CD14-positive monocyte (primary cell): ENCODE measurements at regions not wholly inside any gene's neighbourhood (a gene's known extent, or its start where the extent isn't known, plus 50 kb on each side); places are given as distances from the start of the nearest gene placed in this dataset.

Experiments used
- DNase-seq, 3 donors: peaks; one replicate each; pipeline ENCODE4 v3.0.0-alpha.2; 2011 to 2022
- H2AFZ ChIP-seq: 2 replicates; pipeline ENCODE4 v1.6.0; 2012; ENCODE audit warnings: mild to moderate bottlenecking, low read depth, low read length, inconsistent platforms; ENCODE audit not compliant: insufficient read depth, poor library complexity, severe bottlenecking
- H3K27ac ChIP-seq, 2 donors: 1 replicate in 1 of 2; 2 replicates in 1 of 2; pipeline ENCODE4 v1.5.1; 2012 to 2013; ENCODE audit warnings: low read length in 2 of 2, control low read depth in 1 of 2, inconsistent platforms in 1 of 2, low read depth in 1 of 2, mild to moderate bottlenecking in 1 of 2
- H3K27me3 ChIP-seq, 2 donors: one replicate each; pipeline versions ENCODE4 v1.6.0 to v1.6.1; 2011 to 2013; ENCODE audit warnings: low read length in 2 of 2; ENCODE audit not compliant: control insufficient read depth in 2 of 2, insufficient read depth in 2 of 2
- H3K36me3 ChIP-seq, 2 donors: replicated peaks in 1 of 2; 1 replicate in 1 of 2; 2 replicates in 1 of 2; pipeline versions ENCODE4 v1.5.1 to v1.6.1; 2012 to 2013; ENCODE audit warnings: low read length in 2 of 2, control low read depth in 1 of 2, inconsistent platforms in 1 of 2, mild to moderate bottlenecking in 1 of 2; ENCODE audit not compliant: insufficient read depth in 2 of 2, control insufficient read depth in 1 of 2
- H3K4me1 ChIP-seq, 2 donors: 1 replicate in 1 of 2; 2 replicates in 1 of 2; pipeline versions ENCODE4 v1.5.1 to v1.6.1; 2012 to 2013; ENCODE audit warnings: low read length in 2 of 2, control low read depth in 1 of 2, inconsistent platforms in 1 of 2, mild to moderate bottlenecking in 1 of 2, moderate library complexity in 1 of 2; ENCODE audit not compliant: insufficient read depth in 2 of 2, control insufficient read depth in 1 of 2
- H3K4me2 ChIP-seq: replicated peaks from 2 replicates; pipeline ENCODE3; 2012; ENCODE audit warnings: low read length, moderate library complexity, mild to moderate bottlenecking; ENCODE audit not compliant: poor library complexity, severe bottlenecking; ENCODE audit errors: extremely low read depth
- H3K4me3 ChIP-seq, 3 experiments: fragments of 200-600 bp in 1 of 3; sonication (generic) in 1 of 3; replicated peaks in 1 of 3; 1 replicate in 2 of 3; 2 replicates in 1 of 3; pipeline ENCODE4 v1.5.1; 2011 to 2013; ENCODE audit warnings: low read length in 3 of 3, mild to moderate bottlenecking in 3 of 3, control low read depth in 2 of 3, low read depth in 2 of 3, inconsistent platforms in 1 of 3, moderate library complexity in 1 of 3
- H3K79me2 ChIP-seq: 2 replicates; pipeline ENCODE4 v1.6.0; 2012; ENCODE audit warnings: mild to moderate bottlenecking, control low read depth, inconsistent platforms, low read length, moderate library complexity; ENCODE audit not compliant: insufficient read depth
- H3K9ac ChIP-seq: 2 replicates; pipeline ENCODE4 v1.6.0; 2017; ENCODE audit warnings: low read length, mild to moderate bottlenecking; ENCODE audit not compliant: insufficient read depth, poor library complexity, severe bottlenecking
- H3K9me3 ChIP-seq, 2 donors: replicated peaks in 1 of 2; 1 replicate in 1 of 2; 2 replicates in 1 of 2; pipeline versions ENCODE4 v1.5.1 to v1.6.1; 2012 to 2013; ENCODE audit warnings: low read length in 2 of 2, control low read depth in 1 of 2; ENCODE audit not compliant: control insufficient read depth in 1 of 2, insufficient read depth in 1 of 2
- H4K20me1 ChIP-seq: 2 replicates; pipeline ENCODE4 v1.6.0; 2012; ENCODE audit warnings: mild to moderate bottlenecking, low read length, control low read depth, moderate library complexity; ENCODE audit not compliant: insufficient read depth
- H3K27ac Mint-ChIP-seq, 7 donors: one replicate each; pipeline ENCODE4 v1.8.0; 2020; ENCODE audit warnings: mild to moderate bottlenecking in 7 of 7, mixed read lengths in 7 of 7, moderate library complexity in 6 of 7, inconsistent platforms in 2 of 7
- H3K27me3 Mint-ChIP-seq, 3 donors: one replicate each; pipeline ENCODE4 v1.8.0; 2021 to 2022; ENCODE audit warnings: low read depth in 3 of 3, mild to moderate bottlenecking in 3 of 3, mixed read lengths in 3 of 3, moderate library complexity in 3 of 3, inconsistent platforms in 1 of 3
- H3K36me3 Mint-ChIP-seq, 2 donors: one replicate each; pipeline ENCODE4 v1.8.0; 2020; ENCODE audit warnings: mixed read lengths in 2 of 2, inconsistent platforms in 1 of 2, mild to moderate bottlenecking in 1 of 2
- H3K4me1 Mint-ChIP-seq: one replicate; pipeline ENCODE4 v1.8.0; 2020; ENCODE audit warnings: mild to moderate bottlenecking, mixed read lengths
- H3K4me3 Mint-ChIP-seq, 2 donors: one replicate each; pipeline ENCODE4 v1.8.0; 2020; ENCODE audit warnings: mild to moderate bottlenecking in 2 of 2, mixed read lengths in 2 of 2, moderate library complexity in 1 of 2
- H3K9me3 Mint-ChIP-seq, 7 donors: one replicate each; pipeline ENCODE4 v1.8.0; 2020 to 2022; ENCODE audit warnings: mixed read lengths in 7 of 7, mild to moderate bottlenecking in 6 of 7, moderate library complexity in 6 of 7, inconsistent platforms in 2 of 7
- CTCF ChIP-seq: fragments of 200-600 bp; IDR thresholded peaks from one replicate; pipeline ENCODE4 v1.8.0; 2022; ENCODE audit warnings: antibody characterized with exemption, mild to moderate bottlenecking
- WGBS: methylation state at CpG from one replicate; pipeline ENCODE4 v1.1.5; 2013; ENCODE audit warnings: missing lambda C conversion rate; ENCODE audit not compliant: insufficient coverage; 5-methylcytosine and 5-hydroxymethylcytosine counted together
- intact Hi-C, 2 donors: fragments of 100-400 bp; cut with micrococcal nuclease; formaldehyde crosslinking; loops; one replicate each; pipeline versions ENCODE4 v1.15.0 to v1.15.1; 2023

- H3K4me1 Mint-ChIP-seq, result peaks cover 13% of the 10 kb centered on the region
Measured at GRCh38 chr9:16333691-16334090, 536.8 kb downstream of the BNC2 start.

DNA sequence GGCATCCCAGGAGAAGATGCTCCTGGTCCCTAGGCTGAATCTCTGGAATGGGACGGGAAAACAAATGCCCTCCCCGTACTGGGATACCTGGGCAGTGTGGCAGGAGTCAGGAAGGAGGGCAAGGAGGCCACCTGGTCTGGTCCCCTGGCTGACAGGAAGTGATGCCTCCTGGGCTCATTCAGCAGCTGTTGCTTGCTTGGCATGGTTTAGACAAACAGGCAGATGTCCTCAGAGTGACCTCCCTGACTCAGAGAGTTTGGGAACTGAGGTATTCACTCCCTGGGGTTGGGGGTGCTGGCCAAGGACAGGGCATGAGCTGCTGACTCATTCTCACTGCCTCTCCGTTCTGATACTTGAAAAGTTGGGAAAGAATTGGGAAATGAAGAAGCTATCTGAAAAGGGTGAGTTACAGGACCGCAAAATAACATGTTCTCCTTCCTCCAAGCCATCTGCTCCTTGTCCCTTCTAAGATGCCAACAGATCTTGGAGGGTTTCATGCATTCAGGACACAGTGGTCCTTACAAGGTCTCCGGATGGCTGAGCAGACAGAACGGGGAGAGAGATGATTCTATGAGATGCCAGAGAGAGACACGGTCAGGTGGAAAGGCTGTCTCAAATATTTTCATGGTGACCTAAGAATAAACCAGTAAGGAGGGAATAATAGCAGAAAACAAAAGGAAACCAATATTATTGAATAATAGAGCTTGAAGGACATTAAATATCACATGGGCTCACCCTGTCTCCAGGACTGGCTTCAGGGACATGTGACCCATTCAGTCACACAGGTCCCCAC is 534.5 kb downstream of the BNC2 start:
- Histone ChIP-seq H3K9ac (no peak overlapping the region), H2AFZ (no peak overlapping the region), H3K9me3 (no peaks in the 10 kb centered on the region), H3K36me3 (no peaks in the 10 kb centered on the region), H3K27me3 (no peaks in the 10 kb centered on the region), H3K4me3 (no peak overlapping the region), H4K20me1 (no peaks in the 10 kb centered on the region), H3K27ac (peak overlapping the region in 1 of 2 donors; percentile 7), H3K4me2 (no peak overlapping the region), H3K4me1 (peaks cover 0 to 14% of the 10 kb centered on the region in 2 donors), H3K79me2 (no peaks in the 10 kb centered on the region)
- WGBS, result 84% methylated on average over 5 of the region's 7 CpGs
- H3K4me3 Mint-ChIP-seq, result no peak overlapping the region
- H3K27ac Mint-ChIP-seq, result peak overlapping the region; percentile 16 to 88 (median 79)
- TF ChIP-seq CTCF, result no peak
- intact Hi-C loops, result loop anchor here in 1 of 2 donors (5.0 kb wide), 1 partner anchor 76 kb away; no protein-coding TSS in a partner anchor
- DNase-seq, result peak; percentile 38 to 92 (median 43)
- peaks cover 13% of the 10 kb centered on the region for H3K4me1 Mint-ChIP-seq
- peaks cover 0 to 5% (median 4%) of the 10 kb centered on the region in 3 donors for H3K27me3 Mint-ChIP-seq
- H3K36me3 Mint-ChIP-seq, result no peaks in the 10 kb centered on the region
- peaks cover 0 to 28% (median 9%) of the 10 kb centered on the region in 7 donors for H3K9me3 Mint-ChIP-seq

More at GRCh38 chr9:16333691-16334090, 536.8 kb downstream of the BNC2 start:
- Histone ChIP-seq H3K9me3 (no peaks in the 10 kb centered on the region), H3K4me1 (peaks cover 0 to 14% of the 10 kb centered on the region in 2 donors), H3K9ac (no peak overlapping the region), H3K79me2 (no peaks in the 10 kb centered on the region), H3K27ac (no peak overlapping the region), H4K20me1 (no peaks in the 10 kb centered on the region), H3K36me3 (no peaks in the 10 kb centered on the region), H3K4me3 (no peak overlapping the region), H2AFZ (no peak overlapping the region), H3K27me3 (no peaks in the 10 kb centered on the region), H3K4me2 (no peak overlapping the region)
- peaks cover under 1 to 25% (median 7%) of the 10 kb centered on the region in 7 donors for H3K9me3 Mint-ChIP-seq
- H3K27me3 Mint-ChIP-seq, result peaks cover 0 to 5% (median 2%) of the 10 kb centered on the region in 3 donors
- WGBS, result 93% methylated on average over 7 of the region's 7 CpGs
- no peak overlapping the region for H3K27ac Mint-ChIP-seq
- no peaks in the 10 kb centered on the region for H3K36me3 Mint-ChIP-seq
- no peak for TF ChIP-seq CTCF
- H3K4me3 Mint-ChIP-seq, result no peak overlapping the region
- intact Hi-C loops, result no loop called here
- DNase-seq, result no peak
